Activated T-helper 1 cell treated with anti-CD3 and anti-CD28 coated beads, Interleukin-12 subunit alpha, Interleukin-12 subunit beta, Interleukin-2, Interleukin-4 antibody, amounts not matched to agents 30 ng/mL and 10 ng/mL and 1 ng/mL, durations not matched to agents 14 hours and 24 hours and 36 hours (primary cell): ENCODE measurements at regions not wholly inside any gene's neighbourhood (a gene's known extent, or its start where the extent isn't known, plus 50 kb on each side); places are given as distances from the start of the nearest gene placed in this dataset.
"Not testable (repeated sequence)": the region's sequence is repeated elsewhere in the genome, so short reads cannot be mapped to it uniquely, and the experiment has no call there.

Source experiments
- DNase-seq: peaks from one replicate; pipeline ENCODE4 v3.0.0; 2021; ENCODE audit warnings: low spot score
- H3K27ac Mint-ChIP-seq: one replicate; pipeline ENCODE4 v1.8.0; 2021; ENCODE audit warnings: mild to moderate bottlenecking, mixed read lengths
- H3K27me3 Mint-ChIP-seq: one replicate; pipeline ENCODE4 v1.8.0; 2022; ENCODE audit warnings: mild to moderate bottlenecking, moderate library complexity, mixed read lengths; ENCODE audit not compliant: insufficient read depth
- H3K36me3 Mint-ChIP-seq: one replicate; pipeline ENCODE4 v1.8.0; 2021; ENCODE audit warnings: low read depth, mixed read lengths
- H3K4me1 Mint-ChIP-seq: one replicate; pipeline ENCODE4 v1.8.0; 2021; ENCODE audit warnings: low read depth, mixed read lengths
- H3K4me3 Mint-ChIP-seq: one replicate; pipeline ENCODE4 v1.8.0; 2021; ENCODE audit warnings: mild to moderate bottlenecking, moderate library complexity, mixed read lengths
- H3K9me3 Mint-ChIP-seq: one replicate; pipeline ENCODE4 v1.8.0; 2021; ENCODE audit warnings: mixed read lengths
- intact Hi-C: fragments of 100-400 bp; cut with micrococcal nuclease; formaldehyde crosslinking; loops from one replicate; pipeline ENCODE4 v1.15.1; 2024

- Mint-ChIP-seq H3K4me3 (no peak overlapping the region), H3K27ac (no peak overlapping the region), H3K9me3 (no peaks in the 10 kb centered on the region), H3K4me1 (no peaks in the 10 kb centered on the region), H3K36me3 (no peaks in the 10 kb centered on the region), H3K27me3 (no peaks in the 10 kb centered on the region)
- intact Hi-C loops = no loop called here
- DNase-seq = no peak
Measured at GRCh38 chr2:16429002-16429401, 236.6 kb downstream of the CYRIA start.

GRCh38 chr2:16425462-16426336, 239.9 kb downstream of the CYRIA start:
- no peak overlapping the region for H3K4me3 Mint-ChIP-seq
- DNase-seq = no peak
- H3K4me1 Mint-ChIP-seq = no peaks in the 10 kb centered on the region
- H3K27me3 Mint-ChIP-seq = no peaks in the 10 kb centered on the region
- H3K27ac Mint-ChIP-seq = no peak overlapping the region
- H3K9me3 Mint-ChIP-seq = no peaks in the 10 kb centered on the region
- intact Hi-C loops = no loop called here
- H3K36me3 Mint-ChIP-seq = no peaks in the 10 kb centered on the region

- Mint-ChIP-seq H3K27ac (no peak overlapping the region), H3K4me3 (no peak overlapping the region), H3K4me1 (no peaks in the 10 kb centered on the region), H3K9me3 (no peaks in the 10 kb centered on the region), H3K36me3 (no peaks in the 10 kb centered on the region), H3K27me3 (no peaks in the 10 kb centered on the region)
- DNase-seq = no peak
- intact Hi-C loops = no loop called here
Measured at GRCh38 chr2:16420421-16420820, 245.2 kb downstream of the CYRIA start.

- no peaks in the 10 kb centered on the region for H3K36me3 Mint-ChIP-seq
- no peak overlapping the region for H3K27ac Mint-ChIP-seq
- no peaks in the 10 kb centered on the region for H3K27me3 Mint-ChIP-seq
- no peak overlapping the region for H3K4me3 Mint-ChIP-seq
- H3K9me3 Mint-ChIP-seq = no peaks in the 10 kb centered on the region
- intact Hi-C loops = no loop called here
- no peaks in the 10 kb centered on the region for H3K4me1 Mint-ChIP-seq
- no peak for DNase-seq
Measured at GRCh38 chr2:16417726-16418125, 247.9 kb downstream of the CYRIA start.

GRCh38 chr2:16416651-16417050, 249.0 kb downstream of the CYRIA start:
- no peaks in the 10 kb centered on the region for H3K36me3 Mint-ChIP-seq
- no peaks in the 10 kb centered on the region for H3K9me3 Mint-ChIP-seq
- no peaks in the 10 kb centered on the region for H3K27me3 Mint-ChIP-seq
- intact Hi-C loops = no loop called here
- H3K4me3 Mint-ChIP-seq = no peak overlapping the region
- DNase-seq = no peak
- no peaks in the 10 kb centered on the region for H3K4me1 Mint-ChIP-seq
- H3K27ac Mint-ChIP-seq = no peak overlapping the region

GRCh38 chr2:16415861-16416260, 249.8 kb downstream of the CYRIA start:
- H3K4me3 Mint-ChIP-seq, intact Hi-C loops, H3K36me3 Mint-ChIP-seq, H3K4me1 Mint-ChIP-seq, H3K9me3 Mint-ChIP-seq, H3K27me3 Mint-ChIP-seq, H3K27ac Mint-ChIP-seq, DNase-seq: not testable (repeated sequence)

- Mint-ChIP-seq H3K4me3 (no peak overlapping the region), H3K27ac (no peak overlapping the region), H3K9me3 (no peaks in the 10 kb centered on the region), H3K4me1 (no peaks in the 10 kb centered on the region), H3K27me3 (no peaks in the 10 kb centered on the region), H3K36me3 (no peaks in the 10 kb centered on the region)
- intact Hi-C loops = no loop called here
- no peak for DNase-seq
Measured at GRCh38 chr2:16413947-16414346, 251.7 kb downstream of the CYRIA start.

- intact Hi-C loops = no loop called here
- H3K27ac Mint-ChIP-seq = no peak overlapping the region
- no peak for DNase-seq
- no peaks in the 10 kb centered on the region for H3K36me3 Mint-ChIP-seq
- H3K4me1 Mint-ChIP-seq = no peaks in the 10 kb centered on the region
- H3K4me3 Mint-ChIP-seq = no peak overlapping the region
- H3K27me3 Mint-ChIP-seq = no peaks in the 10 kb centered on the region
- H3K9me3 Mint-ChIP-seq = no peaks in the 10 kb centered on the region
Measured at GRCh38 chr2:16413285-16413684, 252.3 kb downstream of the CYRIA start.

- Mint-ChIP-seq H3K27ac (no peak overlapping the region), H3K36me3 (no peaks in the 10 kb centered on the region), H3K27me3 (no peaks in the 10 kb centered on the region), H3K4me3 (no peak overlapping the region), H3K4me1 (no peaks in the 10 kb centered on the region), H3K9me3 (no peaks in the 10 kb centered on the region)
- DNase-seq = no peak
- intact Hi-C loops = no loop called here
Measured at GRCh38 chr2:16412321-16413030, 253.2 kb downstream of the CYRIA start.

GRCh38 chr2:16411788-16412187, 253.8 kb downstream of the CYRIA start:
- Mint-ChIP-seq H3K4me1 (no peaks in the 10 kb centered on the region), H3K4me3 (no peak overlapping the region), H3K36me3 (no peaks in the 10 kb centered on the region), H3K9me3 (no peaks in the 10 kb centered on the region), H3K27me3 (no peaks in the 10 kb centered on the region), H3K27ac (no peak overlapping the region)
- intact Hi-C loops = no loop called here
- no peak for DNase-seq

- Mint-ChIP-seq H3K4me3 (no peak overlapping the region), H3K27ac (no peak overlapping the region), H3K9me3 (no peaks in the 10 kb centered on the region), H3K27me3 (no peaks in the 10 kb centered on the region), H3K36me3 (no peaks in the 10 kb centered on the region), H3K4me1 (no peaks in the 10 kb centered on the region)
- no peak for DNase-seq
- intact Hi-C loops = no loop called here
Measured at GRCh38 chr2:16409849-16410248, 255.8 kb downstream of the CYRIA start.

GRCh38 chr2:16409006-16409390, 256.6 kb downstream of the CYRIA start:
- no peak for DNase-seq
- intact Hi-C loops = no loop called here
- H3K27me3 Mint-ChIP-seq = no peaks in the 10 kb centered on the region
- no peak overlapping the region for H3K27ac Mint-ChIP-seq
- no peaks in the 10 kb centered on the region for H3K4me1 Mint-ChIP-seq
- H3K4me3 Mint-ChIP-seq = no peak overlapping the region
- no peaks in the 10 kb centered on the region for H3K9me3 Mint-ChIP-seq
- no peaks in the 10 kb centered on the region for H3K36me3 Mint-ChIP-seq

GRCh38 chr2:16408331-16409005, 257.2 kb downstream of the CYRIA start:
- H3K27me3 Mint-ChIP-seq = no peaks in the 10 kb centered on the region
- no peak overlapping the region for H3K4me3 Mint-ChIP-seq
- H3K9me3 Mint-ChIP-seq = no peaks in the 10 kb centered on the region
- no peak overlapping the region for H3K27ac Mint-ChIP-seq
- no peak for DNase-seq
- intact Hi-C loops = no loop called here
- no peaks in the 10 kb centered on the region for H3K36me3 Mint-ChIP-seq
- no peaks in the 10 kb centered on the region for H3K4me1 Mint-ChIP-seq
